Panc1 (cell line): ENCODE measurements at regions not wholly inside any gene's neighbourhood (a gene's known extent, or its start where the extent isn't known, plus 50 kb on each side); places are given as distances from the start of the nearest gene placed in this dataset.

Experiments
- ATAC-seq: fragments of 200-7000 bp; cut with Tn5 transposase; 2 replicates; pipeline ENCODE4 v1.9.1; 2020; ENCODE audit warnings: mild to moderate bottlenecking, moderate library complexity
- BruUV-seq: library from RNA; stranded (reverse); fragments of 400-500 nt; replicated peaks from 2 replicates; lab custom pipeline; 2021; lab: Mats Ljungman, UMichigan
- CTCF ChIA-PET: fragments of 300-600 bp; sonication (Branson Sonifier 250); formaldehyde crosslinking; loops from one replicate; lab custom pipeline; 2022; ENCODE audit warnings: antibody characterized with exemption; lab: Charles Lee
- POLR2A ChIA-PET: fragments of 300-600 bp; sonication (Branson Sonifier 250); formaldehyde crosslinking; loops from one replicate; lab custom pipeline; 2022; ENCODE audit warnings: antibody characterized with exemption; lab: Charles Lee
- DNase-seq: peaks from one replicate; pipeline ENCODE4 v3.0.0-alpha.2; 2010; ENCODE audit warnings: low read depth, low spot score
- H3K27ac ChIP-seq: 2 replicates; pipeline ENCODE4 v1.5.1; 2011; ENCODE audit warnings: mild to moderate bottlenecking, low read length, inconsistent platforms
- H3K27me3 ChIP-seq: fragments of 200-500 bp; sonication (Bioruptor generic); 2 replicates; pipeline ENCODE4 v1.6.0; 2014; ENCODE audit warnings: low read length, inconsistent platforms; ENCODE audit not compliant: control insufficient read depth, insufficient read depth
- H3K36me3 ChIP-seq: fragments of 200-500 bp; sonication (Bioruptor generic); 2 replicates; pipeline ENCODE4 v1.5.1; 2014; ENCODE audit warnings: inconsistent platforms, mild to moderate bottlenecking, low read length, moderate library complexity; ENCODE audit not compliant: control insufficient read depth, insufficient read depth
- H3K4me1 ChIP-seq: 2 replicates; pipeline ENCODE4 v1.5.1; 2011; ENCODE audit warnings: inconsistent platforms, mild to moderate bottlenecking, low read length, moderate library complexity; ENCODE audit not compliant: control insufficient read depth, insufficient read depth
- H3K4me3 ChIP-seq, 2 experiments: 2 replicates each; pipeline ENCODE4 v1.5.1; 2011 to 2012; ENCODE audit warnings: low read depth in 2 of 2, low read length in 2 of 2, mild to moderate bottlenecking in 2 of 2, inconsistent platforms in 1 of 2, moderate library complexity in 1 of 2
- H3K9me3 ChIP-seq: fragments of 200-500 bp; sonication (Bioruptor generic); 2 replicates; pipeline ENCODE4 v1.5.1; 2014; ENCODE audit warnings: low read depth, mild to moderate bottlenecking, inconsistent platforms, low read length, moderate library complexity; ENCODE audit not compliant: control insufficient read depth, insufficient read depth
- CTCF ChIP-seq: fragments of 450-650 bp; IDR thresholded peaks from 2 replicates; pipeline ENCODE4 v1.5.1; 2017; ENCODE audit warnings: mild to moderate bottlenecking
- POLR2AphosphoS5 ChIP-seq: IDR thresholded peaks from 2 replicates; pipeline ENCODE4 v1.6.1; 2012; ENCODE audit warnings: mild to moderate bottlenecking, low read depth, low read length, moderate library complexity
- SIN3A ChIP-seq: IDR thresholded peaks from 2 replicates; pipeline ENCODE4 v1.6.1; 2012; ENCODE audit warnings: low read depth, mild to moderate bottlenecking, low read length, moderate library complexity, borderline replicate concordance; ENCODE audit not compliant: insufficient read depth
- TCF7L2 ChIP-seq: IDR thresholded peaks from 2 replicates; pipeline ENCODE4 v1.6.1; 2011; ENCODE audit warnings: mild to moderate bottlenecking, low read depth, low read length, inconsistent platforms
- in situ Hi-C: cut with HindIII; loops from 2 replicates; pipeline ENCODE4 v1.10.0; 2016; ENCODE audit warnings: low sequenced_read_pairs, low pct_unique_long_range_greater_than_20kb
- intact Hi-C: fragments of 100-400 bp; cut with micrococcal nuclease; formaldehyde crosslinking; loops from one replicate; pipeline ENCODE4 v1.10.0; 2022; ENCODE audit not compliant: unreplicated experiment
- TF ChIP-seq, protein P1 (sequence below), 2 experiments: IDR thresholded peaks; 2 replicates each; pipeline ENCODE4 v1.6.1; 2011 to 2012; ENCODE audit warnings: low read depth in 2 of 2, control low read depth in 1 of 2, low read length in 1 of 2, mild to moderate bottlenecking in 1 of 2, moderate library complexity in 1 of 2; ENCODE audit not compliant: insufficient read depth in 1 of 2

GRCh38 chr1:47694011-47694890, 256.4 kb downstream of the FOXD2 start:
- H3K36me3 ChIP-seq = no peaks in the 10 kb centered on the region
- in situ Hi-C loops = no loop called here
- no peaks in the 10 kb centered on the region for H3K9me3 ChIP-seq
- BruUV-seq = no TSS peak
- H3K4me1 ChIP-seq = peaks cover 3% of the 10 kb centered on the region; the same call in 1 of the 2 replicates
- DNase-seq (no peak), ATAC-seq (no peak)
- CTCF ChIA-PET = no interaction called here
- no peak overlapping the region for H3K27ac ChIP-seq
- POLR2A ChIA-PET = no interaction called here
- TF ChIP-seq, protein P1, sequence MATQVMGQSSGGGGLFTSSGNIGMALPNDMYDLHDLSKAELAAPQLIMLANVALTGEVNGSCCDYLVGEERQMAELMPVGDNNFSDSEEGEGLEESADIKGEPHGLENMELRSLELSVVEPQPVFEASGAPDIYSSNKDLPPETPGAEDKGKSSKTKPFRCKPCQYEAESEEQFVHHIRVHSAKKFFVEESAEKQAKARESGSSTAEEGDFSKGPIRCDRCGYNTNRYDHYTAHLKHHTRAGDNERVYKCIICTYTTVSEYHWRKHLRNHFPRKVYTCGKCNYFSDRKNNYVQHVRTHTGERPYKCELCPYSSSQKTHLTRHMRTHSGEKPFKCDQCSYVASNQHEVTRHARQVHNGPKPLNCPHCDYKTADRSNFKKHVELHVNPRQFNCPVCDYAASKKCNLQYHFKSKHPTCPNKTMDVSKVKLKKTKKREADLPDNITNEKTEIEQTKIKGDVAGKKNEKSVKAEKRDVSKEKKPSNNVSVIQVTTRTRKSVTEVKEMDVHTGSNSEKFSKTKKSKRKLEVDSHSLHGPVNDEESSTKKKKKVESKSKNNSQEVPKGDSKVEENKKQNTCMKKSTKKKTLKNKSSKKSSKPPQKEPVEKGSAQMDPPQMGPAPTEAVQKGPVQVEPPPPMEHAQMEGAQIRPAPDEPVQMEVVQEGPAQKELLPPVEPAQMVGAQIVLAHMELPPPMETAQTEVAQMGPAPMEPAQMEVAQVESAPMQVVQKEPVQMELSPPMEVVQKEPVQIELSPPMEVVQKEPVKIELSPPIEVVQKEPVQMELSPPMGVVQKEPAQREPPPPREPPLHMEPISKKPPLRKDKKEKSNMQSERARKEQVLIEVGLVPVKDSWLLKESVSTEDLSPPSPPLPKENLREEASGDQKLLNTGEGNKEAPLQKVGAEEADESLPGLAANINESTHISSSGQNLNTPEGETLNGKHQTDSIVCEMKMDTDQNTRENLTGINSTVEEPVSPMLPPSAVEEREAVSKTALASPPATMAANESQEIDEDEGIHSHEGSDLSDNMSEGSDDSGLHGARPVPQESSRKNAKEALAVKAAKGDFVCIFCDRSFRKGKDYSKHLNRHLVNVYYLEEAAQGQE (IDR thresholded peaks at IDR 0.05; ENCODE audit: insufficient read depth in 1 of 2, low read depth in 2 of 2, low read length in 1 of 2) = no peak
- no peak for TF ChIP-seq POLR2AphosphoS5
- intact Hi-C loops = no loop called here
- no peaks in the 10 kb centered on the region for H3K27me3 ChIP-seq
- no peak overlapping the region for H3K4me3 ChIP-seq

- no TSS peak for BruUV-seq
- intact Hi-C loops = no loop called here
- Histone ChIP-seq H3K27me3 (no peaks in the 10 kb centered on the region), H3K4me1 (no peaks in the 10 kb centered on the region), H3K36me3 (no peaks in the 10 kb centered on the region), H3K27ac (no peak overlapping the region), H3K9me3 (no peaks in the 10 kb centered on the region), H3K4me3 (no peak overlapping the region)
- CTCF ChIA-PET = no interaction called here
- in situ Hi-C loops = no loop called here
- DNase-seq (no peak), ATAC-seq (no peak)
- TF ChIP-seq TCF7L2 (no peak), SIN3A (no peak), POLR2AphosphoS5 (no peak), CTCF (no peak)
- TF ChIP-seq, protein P1 (IDR thresholded peaks at IDR 0.05; ENCODE audit: insufficient read depth in 1 of 2, low read depth in 2 of 2, low read length in 1 of 2) = no peak
- POLR2A ChIA-PET = no interaction called here
These were observed 258.5 kb downstream of the FOXD2 start for GRCh38 chr1:47696404-47696736.
